ENCODE measurements at regions not wholly inside any gene's neighbourhood (a gene's known extent, or its start where the extent isn't known, plus 50 kb on each side); places are given as distances from the start of the nearest gene placed in this dataset.
"Not testable (repeated sequence)": the region's sequence is repeated elsewhere in the genome, so short reads cannot be mapped to it uniquely, and the experiment has no call there.

- no peaks in the 10 kb centered on the region for H3K36me3 Mint-ChIP-seq
- no peak for ATAC-seq
- H3K27ac Mint-ChIP-seq = no peak overlapping the region
- H3K9me3 Mint-ChIP-seq = peaks cover 0 to 3% of the 10 kb centered on the region in 2 donors
- DNase-seq (ENCODE audit: low spot score in 2 of 2) = no peak
These were observed 234.4 kb upstream of the HS3ST1 start for GRCh38 chr4:11663114-11663513.

- Mint-ChIP-seq H3K9me3 (no peaks in the 10 kb centered on the region), H3K27ac (no peak overlapping the region), H3K36me3 (peaks cover 0 to 8% of the 10 kb centered on the region in 2 donors)
- no peak for DNase-seq (ENCODE audit: low spot score in 2 of 2)
- ATAC-seq = no peak
These were observed 222.3 kb upstream of the HS3ST1 start for GRCh38 chr4:11650801-11651596.

- H3K36me3 Mint-ChIP-seq = peaks cover 0 to 16% of the 10 kb centered on the region in 2 donors
- peaks cover 10 to 11% of the 10 kb centered on the region in 2 donors for H3K9me3 Mint-ChIP-seq
- DNase-seq (ENCODE audit: low spot score in 2 of 2) = no peak
- no peak overlapping the region for H3K27ac Mint-ChIP-seq
- no peak for ATAC-seq
These were observed 218.7 kb upstream of the HS3ST1 start for GRCh38 chr4:11647433-11647832.

GRCh38 chr4:11643081-11643480 is 214.4 kb upstream of the HS3ST1 start:
- Mint-ChIP-seq H3K36me3 (peaks cover 0 to 13% of the 10 kb centered on the region in 2 donors), H3K9me3 (peaks cover 11 to 16% of the 10 kb centered on the region in 2 donors)
- not testable (repeated sequence) for H3K27ac Mint-ChIP-seq; ATAC-seq; DNase-seq (ENCODE audit: low spot score in 2 of 2)

GRCh38 chr4:11640584-11640983 is 211.9 kb upstream of the HS3ST1 start:
- H3K27ac Mint-ChIP-seq = no peak overlapping the region

GRCh38 chr4:11636551-11636950 is 207.9 kb upstream of the HS3ST1 start:
- no peak for DNase-seq (ENCODE audit: low spot score in 2 of 2)

More at GRCh38 chr4:11640584-11640983, 211.9 kb upstream of the HS3ST1 start:
- Mint-ChIP-seq H3K9me3 (peaks cover 11 to 16% of the 10 kb centered on the region in 2 donors), H3K36me3 (peaks cover 0 to 13% of the 10 kb centered on the region in 2 donors)
- DNase-seq (ENCODE audit: low spot score in 2 of 2) (no peak), ATAC-seq (no peak)

GRCh38 chr4:11636031-11636430 is 207.3 kb upstream of the HS3ST1 start:
- no peak for DNase-seq (ENCODE audit: low spot score in 2 of 2)
- H3K27ac Mint-ChIP-seq = no peak overlapping the region
- H3K36me3 Mint-ChIP-seq = peaks cover 0 to 5% of the 10 kb centered on the region in 2 donors
- no peak for ATAC-seq
- H3K9me3 Mint-ChIP-seq = peaks cover 0 to 6% of the 10 kb centered on the region in 2 donors

More at GRCh38 chr4:11636551-11636950, 207.9 kb upstream of the HS3ST1 start:
- Mint-ChIP-seq H3K27ac (no peak overlapping the region), H3K36me3 (peaks cover 0 to 5% of the 10 kb centered on the region in 2 donors), H3K9me3 (peaks cover 0 to 6% of the 10 kb centered on the region in 2 donors)
- no peak for ATAC-seq

GRCh38 chr4:11635342-11635741 is 206.6 kb upstream of the HS3ST1 start:
- no peak overlapping the region for H3K27ac Mint-ChIP-seq
- H3K36me3 Mint-ChIP-seq = peaks cover 0 to 5% of the 10 kb centered on the region in 2 donors
- H3K9me3 Mint-ChIP-seq = peaks cover 0 to 6% of the 10 kb centered on the region in 2 donors
- DNase-seq (ENCODE audit: low spot score in 2 of 2) (no peak), ATAC-seq (no peak)

- peaks cover 0 to 5% of the 10 kb centered on the region in 2 donors for H3K36me3 Mint-ChIP-seq
- peaks cover 0 to 6% of the 10 kb centered on the region in 2 donors for H3K9me3 Mint-ChIP-seq
- ATAC-seq (no peak), DNase-seq (ENCODE audit: low spot score in 2 of 2) (no peak)
- H3K27ac Mint-ChIP-seq = no peak overlapping the region
These were observed 205.6 kb upstream of the HS3ST1 start for GRCh38 chr4:11634283-11634682.

GRCh38 chr4:11633430-11633829 is 204.7 kb upstream of the HS3ST1 start:
- H3K9me3 Mint-ChIP-seq = peaks cover 0 to 1% of the 10 kb centered on the region in 2 donors
- H3K36me3 Mint-ChIP-seq = peaks cover 0 to under 1% of the 10 kb centered on the region in 2 donors
- ATAC-seq = no peak
- DNase-seq (ENCODE audit: low spot score in 2 of 2) = no peak
- H3K27ac Mint-ChIP-seq = no peak overlapping the region

- ATAC-seq = no peak
- Mint-ChIP-seq H3K9me3 (no peaks in the 10 kb centered on the region), H3K27ac (no peak overlapping the region), H3K36me3 (no peaks in the 10 kb centered on the region)
- DNase-seq (ENCODE audit: low spot score in 2 of 2) = no peak
These were observed 203.8 kb upstream of the HS3ST1 start for GRCh38 chr4:11632483-11632882.

GRCh38 chr4:11632025-11632424 is 203.3 kb upstream of the HS3ST1 start:
- H3K36me3 Mint-ChIP-seq = no peaks in the 10 kb centered on the region
- ATAC-seq = no peak
- no peak overlapping the region for H3K27ac Mint-ChIP-seq

GRCh38 chr4:11631416-11631815 is 202.7 kb upstream of the HS3ST1 start:
- DNase-seq (ENCODE audit: low spot score in 2 of 2) (no peak), ATAC-seq (no peak)
- Mint-ChIP-seq H3K36me3 (no peaks in the 10 kb centered on the region), H3K9me3 (peaks cover 0 to 4% of the 10 kb centered on the region in 2 donors), H3K27ac (no peak overlapping the region)

More at GRCh38 chr4:11632025-11632424, 203.3 kb upstream of the HS3ST1 start:
- no peak for DNase-seq (ENCODE audit: low spot score in 2 of 2)
- peaks cover 0 to 3% of the 10 kb centered on the region in 2 donors for H3K9me3 Mint-ChIP-seq

- H3K9me3 Mint-ChIP-seq = peaks cover 0 to 4% of the 10 kb centered on the region in 2 donors
- H3K27ac Mint-ChIP-seq = no peak overlapping the region
- no peak for ATAC-seq
- H3K36me3 Mint-ChIP-seq = no peaks in the 10 kb centered on the region
- DNase-seq (ENCODE audit: low spot score in 2 of 2) = no peak
These were observed 199.5 kb upstream of the HS3ST1 start for GRCh38 chr4:11628093-11628725.

- no peak for ATAC-seq
These were observed 197.4 kb upstream of the HS3ST1 start for GRCh38 chr4:11626066-11626465.

GRCh38 chr4:11625211-11625610 is 196.5 kb upstream of the HS3ST1 start:
- DNase-seq (ENCODE audit: low spot score in 2 of 2) = no peak
- Mint-ChIP-seq H3K9me3 (peaks cover 0 to 4% of the 10 kb centered on the region in 2 donors), H3K36me3 (no peaks in the 10 kb centered on the region), H3K27ac (no peak overlapping the region)
- no peak for ATAC-seq

More at GRCh38 chr4:11626066-11626465, 197.4 kb upstream of the HS3ST1 start:
- peaks cover 0 to 4% of the 10 kb centered on the region in 2 donors for H3K9me3 Mint-ChIP-seq
- H3K36me3 Mint-ChIP-seq = no peaks in the 10 kb centered on the region
- H3K27ac Mint-ChIP-seq = no peak overlapping the region
- no peak for DNase-seq (ENCODE audit: low spot score in 2 of 2)

- DNase-seq (ENCODE audit: low spot score in 2 of 2) (no peak), ATAC-seq (no peak)
- Mint-ChIP-seq H3K36me3 (no peaks in the 10 kb centered on the region), H3K27ac (no peak overlapping the region), H3K9me3 (peaks cover 0 to 4% of the 10 kb centered on the region in 2 donors)
These were observed 195.7 kb upstream of the HS3ST1 start for GRCh38 chr4:11624370-11624769.
